GM12874 (cell line): ENCODE measurements at regions not wholly inside any gene's neighbourhood (a gene's known extent, or its start where the extent isn't known, plus 50 kb on each side); places are given as distances from the start of the nearest gene placed in this dataset.

Source experiments
- TF ChIP-seq, protein P1 (sequence below): IDR thresholded peaks from 2 replicates; pipeline ENCODE4 v1.5.1; 2011; ENCODE audit warnings: low read depth, mild to moderate bottlenecking, control low read depth, low read length, moderate library complexity; ENCODE audit not compliant: insufficient read depth

DNA sequence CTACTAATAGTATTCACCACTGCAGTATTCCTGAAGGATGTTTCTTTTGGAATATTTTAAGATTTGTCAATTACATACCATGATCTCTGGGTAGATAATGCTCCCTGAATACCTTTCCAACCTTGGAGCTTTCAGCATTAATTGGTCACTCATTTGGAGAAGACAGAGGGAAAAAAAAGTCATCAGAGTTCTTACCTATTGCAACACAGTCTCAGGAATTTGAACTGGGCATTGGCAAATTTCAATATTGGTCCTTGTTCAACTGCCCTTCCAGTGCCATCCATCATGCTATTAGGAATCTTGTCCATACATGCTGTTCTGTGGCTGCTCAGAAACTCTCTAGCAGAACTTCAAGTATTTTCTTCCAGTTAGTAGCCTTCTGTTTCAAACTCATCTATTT lies 83.6 kb upstream of the KCNJ3 start:
- TF ChIP-seq, protein P1, sequence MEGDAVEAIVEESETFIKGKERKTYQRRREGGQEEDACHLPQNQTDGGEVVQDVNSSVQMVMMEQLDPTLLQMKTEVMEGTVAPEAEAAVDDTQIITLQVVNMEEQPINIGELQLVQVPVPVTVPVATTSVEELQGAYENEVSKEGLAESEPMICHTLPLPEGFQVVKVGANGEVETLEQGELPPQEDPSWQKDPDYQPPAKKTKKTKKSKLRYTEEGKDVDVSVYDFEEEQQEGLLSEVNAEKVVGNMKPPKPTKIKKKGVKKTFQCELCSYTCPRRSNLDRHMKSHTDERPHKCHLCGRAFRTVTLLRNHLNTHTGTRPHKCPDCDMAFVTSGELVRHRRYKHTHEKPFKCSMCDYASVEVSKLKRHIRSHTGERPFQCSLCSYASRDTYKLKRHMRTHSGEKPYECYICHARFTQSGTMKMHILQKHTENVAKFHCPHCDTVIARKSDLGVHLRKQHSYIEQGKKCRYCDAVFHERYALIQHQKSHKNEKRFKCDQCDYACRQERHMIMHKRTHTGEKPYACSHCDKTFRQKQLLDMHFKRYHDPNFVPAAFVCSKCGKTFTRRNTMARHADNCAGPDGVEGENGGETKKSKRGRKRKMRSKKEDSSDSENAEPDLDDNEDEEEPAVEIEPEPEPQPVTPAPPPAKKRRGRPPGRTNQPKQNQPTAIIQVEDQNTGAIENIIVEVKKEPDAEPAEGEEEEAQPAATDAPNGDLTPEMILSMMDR = no peak

- TF ChIP-seq, protein P1 = no peak
Measured at GRCh38 chr2:154616659-154617058, 81.8 kb upstream of the KCNJ3 start.

- TF ChIP-seq, protein P1 = no peak
Measured at GRCh38 chr2:154620471-154620870, 78.0 kb upstream of the KCNJ3 start.

DNA sequence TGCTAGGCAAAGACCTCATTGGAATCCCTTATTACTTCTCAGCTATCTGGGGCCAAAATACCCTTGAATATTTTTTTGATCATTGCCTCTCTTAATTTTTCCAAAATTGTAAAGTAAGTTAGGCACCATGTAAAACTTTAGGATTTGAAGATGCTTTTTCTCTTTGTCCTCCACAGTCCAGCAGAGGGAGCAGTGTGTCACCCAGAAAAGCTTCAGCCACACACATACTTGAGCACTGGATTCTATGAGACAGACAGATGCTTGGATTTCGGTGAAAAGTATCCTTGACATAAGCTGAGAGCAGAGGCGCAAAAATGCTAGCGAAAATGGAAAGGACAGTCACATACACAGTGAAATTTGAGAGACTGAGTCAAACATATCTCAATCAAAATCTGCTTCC lies 74.7 kb upstream of the KCNJ3 start:
- TF ChIP-seq, protein P1 = peak; percentile 63

GRCh38 chr2:154637456-154637855 lies 61.0 kb upstream of the KCNJ3 start:
- TF ChIP-seq, protein P1 = no peak

DNA sequence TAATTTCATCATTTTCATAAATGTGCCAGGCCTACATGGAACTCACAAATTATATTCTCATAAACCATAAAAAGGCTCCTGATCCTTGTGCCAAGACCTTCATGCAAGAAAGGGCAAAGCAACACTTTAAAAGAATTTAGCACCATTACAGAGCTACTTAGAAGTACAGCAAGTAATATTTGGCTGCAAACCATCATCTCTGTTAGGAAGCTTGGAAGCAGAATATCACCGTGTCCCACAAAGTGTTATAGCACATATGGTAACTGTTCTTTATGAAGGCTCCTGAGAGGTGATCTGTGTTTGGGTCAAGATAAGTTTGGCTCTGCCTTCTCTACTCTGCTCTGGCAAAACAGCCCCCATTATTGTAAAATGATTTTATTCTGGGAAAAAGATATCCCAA lies 59.7 kb upstream of the KCNJ3 start:
- TF ChIP-seq, protein P1 = no peak

GRCh38 chr2:154640000-154640399 lies 58.5 kb upstream of the KCNJ3 start:
- TF ChIP-seq, protein P1 = no peak
